ENCODE measurements at regions not wholly inside any gene's neighbourhood (a gene's known extent, or its start where the extent isn't known, plus 50 kb on each side); places are given as distances from the start of the nearest gene placed in this dataset.

DNA sequence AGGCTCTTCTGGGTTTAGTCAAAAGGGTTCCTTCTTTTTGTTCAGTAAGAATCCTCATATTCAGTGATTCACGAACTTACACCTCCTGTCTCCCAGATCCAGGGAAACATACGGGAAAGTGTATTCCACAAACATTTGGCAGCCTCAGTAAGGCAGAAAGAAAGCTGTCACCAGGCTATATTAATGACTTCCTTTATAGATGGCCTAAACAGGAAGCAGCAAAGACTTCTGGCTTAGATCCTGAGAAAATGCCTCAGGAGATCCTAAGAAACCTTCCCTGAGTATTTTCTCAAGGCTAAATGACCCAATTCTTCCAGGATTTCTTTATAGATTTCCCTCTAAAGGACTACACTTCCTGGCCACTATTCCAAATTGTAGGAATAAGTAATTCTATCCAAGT lies 1995.5 kb upstream of the CELF4 start:
- no peak for DNase-seq (ENCODE audit: low read depth, low spot score)

- DNase-seq (ENCODE audit: low read depth, low spot score): no peak
Measured at GRCh38 chr18:39558658-39559057, 1993.1 kb upstream of the CELF4 start.

DNA sequence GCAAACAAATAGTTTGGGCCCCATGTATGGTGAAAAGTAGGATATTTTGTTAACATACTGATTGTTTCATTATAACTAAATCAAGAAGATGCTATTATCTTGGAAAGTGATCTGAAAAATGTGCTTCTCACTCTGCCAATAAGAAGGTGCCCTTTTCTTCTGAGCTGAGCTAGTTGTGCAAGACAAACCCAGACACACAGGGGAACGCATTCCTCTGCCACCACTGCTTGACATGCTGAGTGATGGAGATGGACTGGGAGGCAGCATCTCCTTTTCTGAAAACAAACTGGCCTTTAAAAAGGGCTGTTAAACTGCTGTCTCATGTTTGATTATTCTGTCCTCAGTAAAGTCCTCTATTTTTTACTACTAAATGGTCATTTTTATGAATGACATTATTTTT lies 1989.9 kb upstream of the CELF4 start:
- DNase-seq (ENCODE audit: low read depth, low spot score): no peak

- DNase-seq (ENCODE audit: low read depth, low spot score): no peak
Measured at GRCh38 chr18:39550701-39551100, 1985.1 kb upstream of the CELF4 start.

GRCh38 chr18:39549144-39549543 lies 1983.5 kb upstream of the CELF4 start:
- no peak for DNase-seq (ENCODE audit: low read depth, low spot score)

- DNase-seq (ENCODE audit: low read depth, low spot score): no peak
Measured at GRCh38 chr18:39531659-39532058, 1966.1 kb upstream of the CELF4 start.

GRCh38 chr18:39529358-39529757 lies 1963.8 kb upstream of the CELF4 start:
- no peak for DNase-seq (ENCODE audit: low read depth, low spot score)

- no peak for DNase-seq (ENCODE audit: low read depth, low spot score)
Measured at GRCh38 chr18:39527465-39527864, 1961.9 kb upstream of the CELF4 start.

DNA sequence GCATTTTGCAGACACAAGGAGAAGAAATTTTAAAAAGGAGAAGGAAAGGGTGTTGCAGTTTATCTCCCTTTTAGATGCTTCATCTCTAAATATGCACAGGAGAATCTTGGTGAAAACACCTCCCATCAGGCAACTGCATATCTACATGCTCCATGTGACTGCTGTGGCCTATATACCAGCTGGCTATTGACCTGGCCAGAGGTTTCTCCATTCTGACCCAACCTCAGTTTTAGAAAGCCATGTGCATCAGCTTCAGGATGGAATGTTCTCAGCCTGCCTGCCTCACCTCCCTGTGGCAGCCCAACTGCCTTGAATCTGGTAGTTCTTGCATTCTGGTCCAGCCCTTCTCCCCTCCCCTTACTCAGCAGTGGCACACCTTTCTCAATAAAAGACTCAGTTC lies 1958.8 kb upstream of the CELF4 start:
- DNase-seq (ENCODE audit: low read depth, low spot score): no peak

- DNase-seq (ENCODE audit: low read depth, low spot score): no peak
Measured at GRCh38 chr18:39523281-39523680, 1957.7 kb upstream of the CELF4 start.

DNA sequence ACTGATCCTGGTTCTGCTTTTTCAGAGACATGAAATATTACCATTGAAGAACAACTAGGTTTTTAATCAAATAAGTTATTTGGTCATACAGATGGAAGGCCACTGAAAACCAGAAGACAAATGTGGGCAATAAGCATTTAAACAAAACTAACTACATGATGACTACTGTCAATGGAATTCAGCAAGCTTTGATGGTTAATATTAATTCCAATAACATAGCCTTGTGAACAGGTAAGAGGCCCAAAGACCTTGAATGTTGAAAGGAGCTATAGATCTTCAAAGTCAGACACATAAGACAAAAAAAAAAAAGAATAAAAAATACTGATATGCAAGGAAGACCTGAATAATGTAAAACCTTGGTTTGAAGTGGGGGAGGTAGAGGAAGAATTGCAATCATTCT lies 1955.6 kb upstream of the CELF4 start:
- DNase-seq (ENCODE audit: low read depth, low spot score): no peak

GRCh38 chr18:39519741-39520140 lies 1954.1 kb upstream of the CELF4 start:
- DNase-seq (ENCODE audit: low read depth, low spot score): no peak

DNA sequence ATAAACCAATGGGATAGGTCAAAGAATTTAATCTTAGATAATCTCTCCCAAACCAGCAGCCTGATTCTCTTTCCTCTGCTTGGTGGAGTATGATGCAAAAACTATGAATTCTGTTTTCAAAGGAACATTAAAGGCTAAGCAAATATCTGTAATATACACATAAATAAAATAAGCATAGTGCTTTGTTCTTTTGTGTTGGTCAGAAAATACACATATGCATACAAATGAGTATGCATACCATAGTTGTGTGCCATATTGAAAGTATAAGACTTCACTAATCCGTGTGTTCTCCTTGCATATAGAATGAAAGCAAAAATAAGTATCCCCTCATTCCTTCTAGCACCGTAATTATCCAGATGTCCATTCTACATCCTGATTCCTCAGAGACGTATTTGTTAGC lies 1949.7 kb upstream of the CELF4 start:
- DNase-seq (ENCODE audit: low read depth, low spot score): no peak

DNA sequence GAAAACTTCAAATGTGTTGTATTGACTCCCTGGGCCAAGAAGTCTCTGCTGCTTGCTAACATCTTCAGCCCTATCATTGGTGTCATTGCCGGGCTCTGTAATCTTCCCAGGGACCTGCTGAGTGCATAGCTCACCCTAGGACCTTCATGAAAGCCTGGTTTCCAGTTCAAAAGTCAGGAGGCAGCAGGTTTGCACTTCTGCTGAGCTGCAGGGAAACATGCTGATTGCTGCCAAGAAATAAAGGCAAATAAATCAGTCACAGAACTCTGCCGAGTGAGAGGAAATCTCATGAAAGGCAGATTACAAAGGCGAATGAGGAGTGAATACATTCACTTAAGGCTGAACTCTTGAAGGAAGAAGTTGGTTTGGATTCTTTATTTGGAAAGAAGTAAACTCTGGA lies 1947.6 kb upstream of the CELF4 start:
- DNase-seq (ENCODE audit: low read depth, low spot score): no peak

DNA sequence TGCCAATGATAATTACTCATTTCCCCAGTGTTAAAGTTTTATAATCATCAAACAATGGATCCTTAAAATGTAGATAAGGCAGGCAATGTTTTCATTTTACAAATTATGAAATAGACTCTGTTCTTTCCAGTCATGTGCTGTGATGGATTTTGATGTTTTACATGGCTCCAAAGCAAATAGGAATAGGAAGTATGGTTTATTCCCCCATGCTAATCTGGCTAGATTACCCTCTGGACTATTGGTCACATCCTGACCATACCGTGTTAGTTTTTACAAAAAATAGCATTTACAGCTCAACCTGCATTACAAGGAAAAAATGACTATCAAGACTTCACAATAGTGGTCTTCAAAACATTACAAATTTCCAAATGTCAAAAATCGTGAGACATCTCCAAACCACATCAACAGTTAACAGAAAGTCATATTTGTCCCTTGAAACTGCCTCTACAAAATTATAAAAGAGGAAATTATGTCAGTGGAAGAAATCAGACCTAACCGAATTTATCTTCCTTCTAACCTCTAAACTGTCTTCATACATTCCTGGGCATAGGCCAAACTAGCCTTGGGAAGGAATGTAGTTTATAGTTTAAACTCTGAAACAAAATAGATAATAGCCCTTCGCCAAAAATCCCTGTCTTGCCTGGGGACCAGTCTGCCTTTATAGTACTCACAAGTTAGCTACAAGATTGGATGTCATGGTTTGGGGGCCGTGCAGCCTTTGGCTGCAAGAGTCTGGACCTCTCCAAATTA lies 1941.2 kb upstream of the CELF4 start:
- no peak for DNase-seq (ENCODE audit: low read depth, low spot score)

GRCh38 chr18:39500306-39500705 lies 1934.7 kb upstream of the CELF4 start:
- no peak for DNase-seq (ENCODE audit: low read depth, low spot score)

- DNase-seq (ENCODE audit: low read depth, low spot score): no peak
Measured at GRCh38 chr18:39497821-39498220, 1932.2 kb upstream of the CELF4 start.

- DNase-seq (ENCODE audit: low read depth, low spot score): no peak
Measured at GRCh38 chr18:39496986-39497385, 1931.4 kb upstream of the CELF4 start.

DNA sequence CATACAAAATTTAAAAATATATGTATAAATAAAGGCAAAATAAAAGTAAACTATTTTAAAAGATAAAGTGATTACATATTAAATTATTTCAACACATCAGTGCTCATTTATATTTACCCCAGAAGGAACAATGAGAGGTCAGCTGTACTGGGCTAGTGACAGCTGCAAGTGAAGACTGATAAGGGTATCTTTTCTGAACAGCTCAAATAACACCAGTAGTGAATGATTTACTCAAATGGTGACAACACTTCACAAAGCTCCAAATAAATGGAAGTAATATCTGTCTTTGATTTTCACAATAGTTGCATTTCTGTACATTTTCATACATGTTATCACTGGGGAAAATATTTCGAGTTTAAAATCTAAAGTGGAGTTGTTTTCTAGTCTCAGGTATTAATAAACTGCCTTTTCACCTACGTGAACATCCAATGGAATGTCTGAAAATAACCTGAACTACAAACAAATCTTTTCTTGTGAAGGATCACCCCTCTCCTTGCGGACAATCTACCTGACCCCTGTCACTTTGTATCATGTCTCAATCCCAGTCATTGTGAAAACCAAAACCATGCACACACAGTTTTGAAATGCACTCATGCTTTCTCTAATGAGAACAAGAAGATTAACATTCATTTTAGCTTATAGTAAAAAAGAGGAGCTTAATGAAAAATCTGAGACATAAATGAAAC lies 1928.8 kb upstream of the CELF4 start:
- no peak for DNase-seq (ENCODE audit: low read depth, low spot score)

GRCh38 chr18:39491408-39491807 lies 1925.8 kb upstream of the CELF4 start:
- DNase-seq (ENCODE audit: low read depth, low spot score): no peak

DNA sequence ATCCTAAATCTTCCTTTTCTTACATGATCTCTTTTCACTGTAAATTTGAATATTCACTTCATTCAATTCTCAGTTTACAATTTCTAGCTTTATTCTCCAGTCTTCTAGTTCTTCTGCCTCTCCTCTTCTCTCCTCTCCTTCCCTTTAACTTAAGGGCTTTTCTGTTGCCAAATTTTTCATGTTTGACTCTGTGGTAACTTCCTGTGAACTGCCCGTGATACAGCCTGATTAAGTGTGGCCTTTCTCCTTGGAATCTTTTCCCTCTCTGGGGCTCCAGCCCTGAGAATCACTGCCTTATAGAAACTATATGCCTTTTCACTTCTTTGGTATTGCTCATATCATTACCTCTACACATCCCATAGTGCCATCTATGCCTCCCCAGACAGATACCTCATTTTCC lies 1923.8 kb upstream of the CELF4 start:
- DNase-seq (ENCODE audit: low read depth, low spot score): no peak

GRCh38 chr18:39487932-39488331 lies 1922.3 kb upstream of the CELF4 start:
- no peak for DNase-seq (ENCODE audit: low read depth, low spot score)

DNA sequence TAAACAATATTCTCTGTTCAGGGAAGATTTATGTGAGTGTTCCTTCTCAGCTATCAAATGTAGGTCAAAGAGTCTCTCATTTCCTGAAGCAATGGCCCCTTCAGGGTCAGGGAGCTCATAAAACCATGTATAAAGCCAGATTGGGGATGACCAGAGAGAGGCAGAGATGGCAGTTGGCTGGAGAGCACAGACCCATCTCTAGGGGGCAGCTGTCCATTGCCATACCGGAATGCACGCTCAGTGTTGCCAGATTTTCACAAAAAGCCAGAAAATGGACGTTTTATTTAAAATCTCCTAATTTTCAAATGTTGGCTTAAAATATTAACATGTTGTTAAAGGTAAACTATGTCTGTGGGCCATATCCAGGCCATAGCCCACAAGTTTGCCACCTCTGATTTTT lies 1920.7 kb upstream of the CELF4 start:
- no peak for DNase-seq (ENCODE audit: low read depth, low spot score)

DNA sequence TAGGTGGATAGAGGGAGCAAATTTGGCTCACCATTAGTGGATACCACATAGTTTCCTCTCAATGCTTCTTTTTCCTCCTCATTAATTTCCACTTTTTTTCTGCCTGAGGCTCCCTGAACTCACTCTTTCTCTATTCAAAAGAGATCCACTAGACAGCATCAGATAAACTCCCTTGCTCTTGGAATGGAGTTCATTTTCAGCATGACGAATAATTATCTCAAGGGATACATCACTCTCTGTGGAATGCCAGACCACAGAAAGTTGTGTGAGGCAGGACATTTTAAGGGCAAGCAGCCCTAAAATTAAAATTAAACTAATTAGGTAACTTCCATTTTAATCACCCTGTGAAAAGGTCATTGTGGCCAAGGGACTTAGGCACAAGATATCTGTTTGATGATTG lies 1920.1 kb upstream of the CELF4 start:
- no peak for DNase-seq (ENCODE audit: low read depth, low spot score)

Data from smooth muscle cell of the brain vasculature (primary cell).